Skeletal muscle cell (primary cell): ENCODE measurements at regions not wholly inside any gene's neighbourhood (a gene's known extent, or its start where the extent isn't known, plus 50 kb on each side); places are given as distances from the start of the nearest gene placed in this dataset.

Experiments
- DNase-seq: peaks from one replicate; pipeline ENCODE4 v3.0.0-alpha.2; 2010; ENCODE audit warnings: low read depth
- H3K4me3 ChIP-seq: 2 replicates; pipeline ENCODE4 v1.5.1; 2011; ENCODE audit warnings: low read depth, mild to moderate bottlenecking, control low read depth, low read length, moderate library complexity

DNA sequence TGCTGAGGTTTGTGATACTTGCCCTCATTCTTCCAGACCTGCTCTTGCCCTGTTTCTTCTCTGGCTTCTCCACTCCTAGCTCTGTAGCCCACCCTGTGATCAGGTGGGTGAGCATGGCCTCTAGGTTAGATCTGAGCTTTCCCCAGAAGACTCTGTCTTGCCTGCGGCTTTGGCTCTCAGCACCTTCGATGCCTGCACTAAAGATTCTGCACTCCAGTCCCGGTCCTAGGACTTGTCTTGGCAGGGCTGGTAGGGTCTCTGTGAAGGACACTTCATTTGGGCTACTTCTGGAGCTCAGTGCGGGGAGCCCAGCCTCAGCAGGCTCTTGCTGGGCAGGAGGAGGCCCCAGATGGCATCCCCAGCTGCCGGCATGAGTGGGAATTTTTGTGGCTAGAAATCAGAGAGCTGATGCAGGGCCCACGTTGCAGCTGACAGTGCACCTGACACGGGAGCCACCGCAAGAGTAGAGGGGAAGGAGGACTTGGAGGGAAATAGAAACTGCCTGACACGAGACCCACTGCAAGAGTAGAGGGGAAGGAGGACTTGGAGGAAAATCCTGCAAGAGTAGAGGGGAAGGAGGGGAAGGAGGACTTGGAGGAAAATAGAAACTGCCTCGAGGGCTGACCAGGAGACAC, 226.9 kb upstream of the B3GAT1 start:
- H3K4me3 ChIP-seq = no peak overlapping the region
- no peak for DNase-seq

- H3K4me3 ChIP-seq = no peak overlapping the region
- DNase-seq = no peak
These were observed 225.3 kb upstream of the B3GAT1 start for GRCh38 chr11:134637091-134638015.

DNA sequence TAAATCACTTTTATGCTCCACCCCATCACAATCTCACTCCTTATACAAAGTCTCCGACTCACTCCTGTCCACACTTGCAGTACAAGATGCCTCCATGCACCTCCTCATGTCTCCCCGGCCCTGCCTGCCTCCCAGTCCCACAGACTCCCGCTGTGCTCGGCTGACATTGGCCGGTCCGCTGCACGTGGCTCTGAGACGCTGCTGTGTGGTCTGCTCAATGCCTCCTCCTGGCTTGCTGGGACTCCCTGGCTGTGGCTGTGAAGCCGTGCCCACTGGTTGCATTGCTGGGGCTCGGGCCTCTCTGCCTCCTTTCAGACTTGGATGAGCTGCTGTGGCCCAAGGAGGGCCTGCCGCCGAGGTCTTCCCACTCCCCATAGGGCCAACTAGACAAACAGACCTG, 224.0 kb upstream of the B3GAT1 start:
- no peak for DNase-seq
- no peak overlapping the region for H3K4me3 ChIP-seq

GRCh38 chr11:134634897-134635831, 223.1 kb upstream of the B3GAT1 start:
- DNase-seq = no peak
- H3K4me3 ChIP-seq = no peak overlapping the region

- DNase-seq = no peak
- no peak overlapping the region for H3K4me3 ChIP-seq
These were observed 221.2 kb upstream of the B3GAT1 start for GRCh38 chr11:134633276-134633675.

- H3K4me3 ChIP-seq = no peak overlapping the region
- DNase-seq = no peak
These were observed 220.5 kb upstream of the B3GAT1 start for GRCh38 chr11:134632347-134633119.

GRCh38 chr11:134630861-134631260, 218.8 kb upstream of the B3GAT1 start:
- H3K4me3 ChIP-seq = no peak overlapping the region
- no peak for DNase-seq

GRCh38 chr11:134628426-134628825, 216.4 kb upstream of the B3GAT1 start:
- no peak overlapping the region for H3K4me3 ChIP-seq
- no peak for DNase-seq

DNA sequence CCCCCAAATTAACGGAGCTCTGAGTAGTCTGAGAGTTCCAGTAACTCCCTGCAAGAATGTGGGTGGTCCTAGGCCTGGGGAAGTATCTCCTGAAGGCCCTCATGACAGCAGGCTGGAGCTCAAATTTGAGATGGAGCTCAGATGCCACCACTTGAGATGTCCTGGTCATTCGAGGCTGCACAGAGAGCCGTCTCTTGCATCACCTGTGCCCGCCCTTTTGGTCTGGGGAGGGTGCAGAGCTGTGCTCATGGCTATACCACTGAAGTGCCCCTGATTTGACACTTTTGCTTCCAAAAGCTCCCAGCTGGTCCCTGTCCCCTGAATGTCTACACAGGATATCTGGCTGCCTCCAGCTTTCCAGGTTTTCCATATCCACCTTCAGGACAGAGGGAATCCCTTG, 214.0 kb upstream of the B3GAT1 start:
- H3K4me3 ChIP-seq = no peak overlapping the region
- no peak for DNase-seq

- no peak for DNase-seq
- no peak overlapping the region for H3K4me3 ChIP-seq
These were observed 213.6 kb upstream of the B3GAT1 start for GRCh38 chr11:134625631-134626030.

DNA sequence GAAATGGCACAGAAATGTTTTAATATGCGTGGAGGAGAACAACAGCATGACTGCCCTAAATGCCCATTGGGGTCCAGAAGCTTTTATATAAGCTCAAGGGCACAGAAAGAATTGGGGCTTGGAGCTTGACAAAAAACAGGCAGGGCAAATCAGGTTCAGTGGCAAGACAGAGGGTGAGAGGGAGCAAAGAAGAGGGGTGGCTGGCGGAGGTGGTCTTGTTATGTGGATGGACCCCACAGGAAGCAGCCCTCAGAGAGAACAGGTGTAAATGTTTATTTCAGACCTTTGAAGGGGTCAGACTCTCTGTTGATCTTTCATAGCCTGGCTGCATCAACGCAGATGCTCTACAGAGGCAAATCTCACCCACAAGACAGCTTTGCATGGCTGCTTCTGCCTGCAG, 213.1 kb upstream of the B3GAT1 start:
- no peak overlapping the region for H3K4me3 ChIP-seq
- no peak for DNase-seq

DNA sequence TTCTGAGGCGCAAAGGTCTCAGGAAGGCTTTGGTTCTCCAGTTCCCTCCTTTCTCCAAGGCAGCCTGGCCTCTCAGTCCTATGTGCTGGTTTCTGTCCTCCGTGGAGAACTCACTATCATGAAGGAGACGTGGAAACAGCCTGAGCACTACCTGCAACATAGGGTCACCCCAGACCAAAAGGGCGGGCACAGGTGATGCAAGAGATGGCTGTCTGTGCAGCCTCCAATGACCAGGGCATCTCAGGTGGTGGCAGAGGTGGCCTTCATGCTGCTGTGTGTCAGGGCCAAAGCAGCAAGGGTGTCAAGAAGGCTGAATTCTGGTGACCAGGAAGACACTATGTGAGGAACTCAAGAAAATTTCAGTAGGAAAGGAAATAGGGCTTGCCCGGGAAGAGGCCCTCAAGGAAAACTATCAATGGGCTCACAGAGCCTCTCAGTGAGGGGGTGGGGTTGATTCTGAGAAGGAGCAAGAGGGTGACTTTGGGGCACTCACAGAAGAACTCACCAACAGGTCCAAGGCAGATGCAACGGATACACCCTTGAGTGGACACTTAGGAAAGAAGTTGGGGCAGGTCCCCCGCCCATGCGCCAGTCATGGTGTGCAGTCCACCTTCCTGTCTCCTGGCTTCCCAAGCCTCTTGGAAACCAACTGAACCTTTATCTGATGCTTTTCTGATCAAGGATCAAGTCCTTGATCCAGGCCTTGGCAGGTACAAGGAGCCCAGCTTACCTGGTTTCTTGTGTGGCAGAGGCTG, 212.3 kb upstream of the B3GAT1 start:
- H3K4me3 ChIP-seq = no peak overlapping the region

DNA sequence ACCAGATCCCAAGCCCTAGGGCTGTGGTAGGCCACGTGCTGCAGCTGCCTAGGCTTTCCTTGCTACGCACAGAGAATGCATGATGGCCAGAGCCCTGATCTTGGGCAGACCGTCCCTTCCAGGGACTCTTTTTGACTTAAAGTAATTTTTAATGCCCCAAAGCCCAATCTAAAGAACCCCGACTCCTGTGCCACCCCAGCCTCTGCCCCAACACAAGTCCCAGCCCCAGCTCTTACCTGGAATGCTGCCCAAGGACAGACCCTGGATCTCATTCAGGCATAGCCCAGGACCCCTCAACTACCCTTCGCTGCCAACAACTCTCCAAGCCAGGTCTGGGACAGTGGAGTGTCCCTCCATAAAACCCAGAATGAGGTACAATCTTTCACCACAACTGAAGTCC, 211.7 kb upstream of the B3GAT1 start:
- no peak for DNase-seq
- H3K4me3 ChIP-seq = no peak overlapping the region

More for the DNA sequence above, 212.3 kb upstream of the B3GAT1 start:
- no peak for DNase-seq

DNA sequence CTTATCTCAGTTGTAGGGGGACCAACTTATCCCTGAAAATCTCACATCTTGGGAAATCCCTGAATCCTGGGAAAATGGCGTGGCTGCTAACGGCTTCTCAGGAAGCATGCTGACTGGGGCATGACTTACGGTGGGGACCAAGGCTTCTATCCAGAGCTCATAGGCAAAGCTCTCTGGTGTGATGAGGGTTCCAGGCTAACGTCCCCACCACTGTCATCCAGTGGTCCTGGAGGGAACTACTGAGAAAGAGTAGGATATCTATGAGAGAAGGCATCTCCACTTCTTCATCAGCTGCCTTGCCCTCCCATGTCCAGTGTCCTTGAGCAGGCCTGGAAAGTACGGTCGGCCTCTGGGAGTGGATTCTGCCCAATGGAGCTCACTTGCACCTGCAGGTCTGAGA, 210.4 kb upstream of the B3GAT1 start:
- DNase-seq = no peak
- H3K4me3 ChIP-seq = no peak overlapping the region

GRCh38 chr11:134617360-134617759, 205.3 kb upstream of the B3GAT1 start:
- no peak overlapping the region for H3K4me3 ChIP-seq
- no peak for DNase-seq

- H3K4me3 ChIP-seq = no peak overlapping the region
- DNase-seq = no peak
These were observed 204.0 kb upstream of the B3GAT1 start for GRCh38 chr11:134616038-134616437.

DNA sequence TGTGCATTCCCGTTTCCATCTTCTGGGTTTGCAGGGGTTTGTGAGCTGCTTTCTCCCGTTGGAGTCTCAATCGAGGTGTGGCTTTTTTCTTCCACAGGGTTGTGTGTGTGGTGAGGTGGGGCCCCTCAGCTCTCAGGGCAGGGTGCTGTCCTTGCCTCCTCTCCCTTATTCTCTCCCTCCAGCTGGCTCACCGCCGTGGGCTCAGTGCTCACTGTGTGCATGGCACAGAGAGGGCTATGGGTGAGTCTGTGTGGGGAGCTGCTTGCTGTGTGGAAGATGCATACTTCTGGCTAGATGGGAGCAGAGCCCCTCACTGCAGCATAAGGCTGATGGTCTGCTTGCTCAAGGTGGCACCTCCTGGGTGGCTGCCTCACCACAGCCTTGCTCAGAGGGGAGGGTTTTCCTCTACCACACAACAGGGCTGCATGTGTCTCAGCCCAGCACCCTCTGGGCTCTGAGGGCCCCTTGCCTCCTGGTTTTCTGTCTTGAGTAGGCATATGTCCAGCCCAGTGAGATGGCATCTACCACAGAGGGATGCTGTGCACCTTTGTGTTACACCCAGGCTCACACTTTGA, 203.1 kb upstream of the B3GAT1 start:
- H3K4me3 ChIP-seq = no peak overlapping the region
- no peak for DNase-seq

- no peak for DNase-seq
- no peak overlapping the region for H3K4me3 ChIP-seq
These were observed 202.1 kb upstream of the B3GAT1 start for GRCh38 chr11:134614141-134614540.
